ENCODE measurements at regions not wholly inside any gene's neighbourhood (a gene's known extent, or its start where the extent isn't known, plus 50 kb on each side); places are given as distances from the start of the nearest gene placed in this dataset.

DNA sequence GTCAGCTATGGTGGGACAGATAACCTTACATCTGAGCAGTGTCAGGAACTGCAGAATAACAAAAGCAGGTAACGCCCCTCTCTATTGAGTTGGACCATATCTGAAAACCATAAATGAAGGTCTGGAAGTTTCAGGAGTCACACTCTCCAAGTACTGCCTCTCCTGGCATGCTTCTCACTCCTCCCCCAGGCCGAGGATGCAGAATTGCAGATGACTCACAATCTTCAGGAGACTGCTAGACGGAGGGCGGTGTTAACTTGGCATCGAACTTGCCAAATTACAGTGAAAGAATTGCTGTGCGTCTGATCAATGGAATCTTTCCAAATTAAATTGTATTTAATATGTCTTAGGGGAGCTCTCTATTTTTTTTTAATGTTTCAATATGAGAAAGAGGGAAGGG lies 67.1 kb upstream of the TRIM2 start:
- TF ChIP-seq CTCF (IDR thresholded peaks at IDR 0.05; ENCODE audit: insufficient read depth, low read depth, low read length), result no peak
- no peak for TF ChIP-seq EZH2 (IDR thresholded peaks at IDR 0.05; ENCODE audit: insufficient read depth, low read length)

Data from astrocyte (in vitro differentiated cells and primary cell).